H1 (cell line): ENCODE measurements at regions not wholly inside any gene's neighbourhood (a gene's known extent, or its start where the extent isn't known, plus 50 kb on each side); places are given as distances from the start of the nearest gene placed in this dataset.

Experiments used
- BACH1 ChIP-seq: IDR thresholded peaks from 2 replicates; pipeline ENCODE4 v1.6.1; 2012; ENCODE audit warnings: low read length, improper control_type of control experiment
- CHD1 ChIP-seq: IDR thresholded peaks from 2 replicates; pipeline ENCODE4 v1.6.1; 2012; ENCODE audit warnings: low read depth, low read length, improper control_type of control experiment
- FOSL1 ChIP-seq: IDR thresholded peaks from 2 replicates; pipeline ENCODE4 v1.6.1; 2011; ENCODE audit warnings: mild to moderate bottlenecking, low read depth, low read length, moderate library complexity; ENCODE audit not compliant: insufficient read depth
- RNF2 ChIP-seq: fragments of 200-900, 300-1000 bp; sonication (generic); IDR thresholded peaks from 2 replicates; pipeline ENCODE4 v1.7.1; 2016; ENCODE audit warnings: borderline replicate concordance, low read depth, mild to moderate bottlenecking, antibody characterized with exemption, low read length; ENCODE audit not compliant: poor library complexity, severe bottlenecking; ENCODE audit errors: missing control alignments
- SP1 ChIP-seq: IDR thresholded peaks from 2 replicates; pipeline ENCODE4 v1.6.1; 2011; ENCODE audit warnings: low read depth, low read length

- TF ChIP-seq RNF2 (no peak), CHD1 (no peak), BACH1 (no peak), FOSL1 (no peak), SP1 (no peak)
Observed at GRCh38 chr12:97046901-97047300, 139.8 kb downstream of the NEDD1 start (continued).
